LoVo (cell line): ENCODE measurements at regions not wholly inside any gene's neighbourhood (a gene's known extent, or its start where the extent isn't known, plus 50 kb on each side); places are given as distances from the start of the nearest gene placed in this dataset.

Source experiments
- DNase-seq: peaks from one replicate; pipeline ENCODE4 v3.0.0-alpha.2; 2016; ENCODE audit warnings: low spot score

DNA sequence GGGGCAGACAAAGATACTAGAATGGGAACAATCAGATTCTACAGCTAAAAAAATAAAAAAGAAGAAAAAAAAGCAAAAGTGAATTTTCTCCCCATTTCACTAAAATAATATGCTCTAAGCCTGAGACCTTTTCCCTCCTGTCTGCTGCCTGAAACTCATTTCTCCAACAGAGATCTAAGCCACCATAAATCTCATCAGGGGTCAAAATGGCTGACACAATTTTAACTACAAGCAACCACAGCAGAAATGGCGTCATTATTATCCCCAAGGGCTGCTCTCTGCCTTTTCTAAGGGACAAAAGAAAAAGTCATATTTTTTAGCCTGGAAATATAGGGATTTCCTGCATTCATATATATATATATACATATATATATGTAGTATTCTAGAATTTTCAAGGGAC is 183.7 kb upstream of the CAMK1G start:
- DNase-seq = no peak

GRCh38 chr1:209400351-209401220 is 182.9 kb upstream of the CAMK1G start:
- DNase-seq = no peak

GRCh38 chr1:209402697-209403096 is 180.8 kb upstream of the CAMK1G start:
- no peak for DNase-seq

DNA sequence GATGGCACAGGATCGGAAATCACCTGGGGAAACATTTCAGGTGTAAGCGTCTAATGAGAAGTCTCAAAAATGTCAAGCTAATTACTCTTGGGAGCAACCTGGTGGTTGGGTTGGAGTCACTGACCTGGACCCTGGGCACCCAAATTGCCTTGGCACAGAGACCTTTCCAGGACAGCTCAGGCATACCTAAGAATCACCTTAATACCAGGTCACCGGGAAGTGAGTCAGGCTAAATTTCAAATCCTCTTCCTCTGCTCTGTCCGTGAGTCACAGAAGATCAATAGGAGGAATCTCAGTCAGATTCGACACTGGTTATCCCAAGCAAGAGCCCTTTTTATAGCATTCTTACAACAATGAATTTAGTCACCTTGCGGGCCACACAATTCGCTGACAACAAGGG is 179.6 kb upstream of the CAMK1G start:
- DNase-seq = peak; percentile 32

- no peak for DNase-seq
Observed at GRCh38 chr1:209404577-209404976, 178.9 kb upstream of the CAMK1G start.

DNA sequence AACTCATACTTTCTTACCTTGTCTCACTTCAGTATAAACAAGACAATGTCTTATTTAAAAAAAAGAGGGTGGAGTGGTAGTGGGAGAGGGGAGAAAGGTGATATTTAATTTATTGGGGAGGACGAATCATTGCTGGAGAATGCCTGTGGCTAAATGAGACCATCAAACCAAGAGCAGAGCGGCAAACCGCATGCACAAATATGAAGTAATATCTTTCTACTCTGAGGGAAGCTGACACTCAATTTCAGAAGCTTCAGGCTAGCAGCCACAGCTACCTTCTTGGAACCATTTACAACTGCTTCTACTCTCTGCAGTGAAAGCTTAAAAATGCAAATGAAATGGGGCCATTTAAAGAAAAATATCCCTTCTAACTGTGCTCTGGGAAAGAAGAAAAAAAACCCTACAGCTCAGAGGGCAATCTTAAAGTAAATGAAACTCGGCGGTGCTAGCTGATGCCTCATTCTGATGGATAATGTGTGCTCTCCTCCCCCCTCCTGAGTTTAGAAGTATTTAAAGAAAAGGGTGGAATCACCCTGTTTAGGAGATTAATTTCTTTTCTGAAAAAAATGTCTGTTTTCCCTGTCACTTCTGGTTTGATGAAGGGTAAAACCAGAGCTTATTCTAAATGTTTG is 178.2 kb upstream of the CAMK1G start:
- DNase-seq = no peak

DNA sequence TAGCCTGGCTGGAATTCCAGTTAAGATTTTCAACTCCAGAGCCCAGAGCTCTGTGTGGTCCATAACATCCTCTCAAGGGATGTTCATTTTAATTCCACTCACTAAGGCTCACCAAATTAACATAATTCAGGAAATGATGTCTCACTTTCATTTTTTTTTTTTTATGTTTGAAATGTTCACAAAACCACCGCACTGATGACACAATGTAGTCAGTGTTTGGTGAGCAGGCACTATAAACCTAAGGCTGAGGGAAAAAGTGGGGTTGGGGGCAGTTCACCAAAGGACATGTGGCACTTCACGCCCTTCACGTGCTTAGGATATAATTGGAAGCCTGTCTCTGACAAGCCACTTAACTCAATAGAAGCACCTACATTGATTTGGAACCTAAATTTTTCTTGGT is 177.3 kb upstream of the CAMK1G start:
- no peak for DNase-seq

GRCh38 chr1:209406595-209406994 is 176.9 kb upstream of the CAMK1G start:
- no peak for DNase-seq

GRCh38 chr1:209409780-209410179 is 173.7 kb upstream of the CAMK1G start:
- DNase-seq = peak; percentile 34

DNA sequence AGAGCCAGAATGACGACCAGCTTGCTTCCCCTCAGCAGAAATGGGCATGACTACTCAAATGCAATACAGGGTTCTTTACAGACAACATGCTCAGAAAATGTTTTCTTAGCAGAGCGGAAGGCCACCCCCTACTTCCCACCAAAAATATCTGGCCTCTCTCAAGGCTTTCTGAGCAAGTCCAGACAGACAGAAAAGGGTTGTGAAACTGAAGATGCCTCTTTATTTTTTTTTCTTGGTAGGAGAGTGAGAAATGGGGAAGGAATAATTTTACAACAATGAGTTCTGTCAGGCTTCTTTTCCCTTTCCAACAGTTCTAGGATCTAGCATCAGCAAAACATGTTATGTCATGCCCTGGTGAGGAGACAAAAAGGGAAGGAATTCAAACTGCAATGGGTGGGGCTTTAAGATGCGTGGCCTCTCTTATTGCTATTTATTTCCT is 172.0 kb upstream of the CAMK1G start:
- DNase-seq = no peak

GRCh38 chr1:209412036-209412435 is 171.5 kb upstream of the CAMK1G start:
- no peak for DNase-seq

- no peak for DNase-seq
Observed at GRCh38 chr1:209412566-209412965, 170.9 kb upstream of the CAMK1G start.

- DNase-seq = no peak
Observed at GRCh38 chr1:209413062-209413461, 170.5 kb upstream of the CAMK1G start.

DNA sequence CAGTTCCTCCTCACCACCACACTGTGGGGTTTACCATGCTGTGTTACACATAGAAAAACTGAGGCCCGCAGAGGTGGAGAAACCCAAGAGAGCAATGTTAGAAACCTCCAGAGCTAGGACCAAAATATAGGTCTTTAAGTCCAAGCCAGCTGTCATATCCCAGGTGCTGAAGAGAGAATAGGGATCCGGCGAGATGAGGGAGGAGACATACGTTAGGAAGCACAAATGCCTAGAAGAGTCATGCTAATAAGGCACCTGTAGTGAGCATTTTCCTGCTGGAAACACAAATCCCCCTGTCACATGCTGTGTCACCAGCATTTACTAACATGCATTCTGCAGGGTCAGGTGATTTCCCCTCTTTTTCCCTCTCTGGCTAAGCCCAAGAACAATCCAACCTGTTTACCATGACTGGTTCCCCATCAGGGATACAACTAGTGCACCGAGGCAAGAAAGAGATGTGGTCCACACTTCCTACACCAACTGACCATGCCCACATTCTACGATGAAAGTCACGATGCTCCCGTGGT is 168.6 kb upstream of the CAMK1G start:
- no peak for DNase-seq

- peak; percentile 17 for DNase-seq
Observed at GRCh38 chr1:209416039-209416438, 167.5 kb upstream of the CAMK1G start.

DNA sequence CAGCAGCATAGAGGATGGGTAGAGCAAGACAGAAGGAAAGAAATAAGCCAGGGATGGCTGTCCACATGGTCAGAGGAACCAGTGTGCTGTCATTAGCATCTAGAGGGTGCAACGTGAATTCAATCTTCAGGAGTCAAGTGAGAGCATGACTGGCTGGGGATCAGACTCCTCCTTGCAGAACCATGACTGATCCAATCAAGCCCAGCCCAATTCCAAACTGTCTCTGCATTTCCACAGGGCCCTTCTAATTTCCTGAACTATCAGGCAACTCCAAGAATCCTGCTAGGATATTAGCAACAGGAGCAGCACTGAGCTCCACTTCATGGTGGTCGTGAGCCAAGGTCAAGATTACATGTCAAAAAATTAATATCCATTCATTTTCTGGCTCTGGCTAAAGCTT is 166.8 kb upstream of the CAMK1G start:
- no peak for DNase-seq

DNA sequence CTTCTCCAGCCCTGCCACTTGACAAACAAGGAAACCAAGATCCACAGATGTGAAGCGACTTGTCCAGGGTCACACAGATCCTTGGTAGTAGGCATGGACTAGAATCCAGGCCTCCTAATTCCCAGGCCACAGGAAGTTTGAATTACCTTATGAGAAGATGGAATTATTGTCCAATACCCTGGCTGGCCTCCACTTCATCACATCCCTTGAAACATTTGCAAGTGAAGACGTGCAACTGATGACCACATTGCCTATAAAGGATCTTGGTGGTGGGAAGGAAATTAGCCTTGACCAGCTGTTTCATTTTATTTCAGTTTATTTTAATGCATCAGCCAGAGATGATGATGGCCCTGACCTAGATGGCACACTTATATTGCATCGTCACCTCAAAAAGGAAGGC is 165.8 kb upstream of the CAMK1G start:
- no peak for DNase-seq

DNA sequence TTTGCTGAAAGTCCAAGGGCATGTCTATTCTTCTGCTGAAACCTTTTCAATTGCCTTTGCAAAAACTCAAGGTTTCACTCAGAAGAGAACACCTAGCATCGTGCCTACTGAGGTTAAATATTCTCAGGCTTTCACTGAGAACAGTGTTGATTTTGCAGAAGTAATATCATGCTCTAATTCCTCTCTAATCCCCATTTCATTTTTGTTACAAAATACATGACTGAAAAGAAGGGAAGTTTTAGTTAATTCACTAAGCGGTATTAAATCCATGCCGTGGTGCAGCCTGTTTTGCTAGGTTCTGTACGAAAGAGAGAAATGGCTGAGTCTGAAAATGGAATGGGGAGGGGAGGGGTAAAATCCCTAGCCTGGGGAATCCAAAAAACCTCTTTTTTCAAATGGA is 163.2 kb upstream of the CAMK1G start:
- no peak for DNase-seq

GRCh38 chr1:209421186-209421585 is 162.3 kb upstream of the CAMK1G start:
- DNase-seq = no peak

GRCh38 chr1:209421978-209422680 is 161.4 kb upstream of the CAMK1G start:
- no peak for DNase-seq

- no peak for DNase-seq
Observed at GRCh38 chr1:209425959-209426358, 157.6 kb upstream of the CAMK1G start.

DNA sequence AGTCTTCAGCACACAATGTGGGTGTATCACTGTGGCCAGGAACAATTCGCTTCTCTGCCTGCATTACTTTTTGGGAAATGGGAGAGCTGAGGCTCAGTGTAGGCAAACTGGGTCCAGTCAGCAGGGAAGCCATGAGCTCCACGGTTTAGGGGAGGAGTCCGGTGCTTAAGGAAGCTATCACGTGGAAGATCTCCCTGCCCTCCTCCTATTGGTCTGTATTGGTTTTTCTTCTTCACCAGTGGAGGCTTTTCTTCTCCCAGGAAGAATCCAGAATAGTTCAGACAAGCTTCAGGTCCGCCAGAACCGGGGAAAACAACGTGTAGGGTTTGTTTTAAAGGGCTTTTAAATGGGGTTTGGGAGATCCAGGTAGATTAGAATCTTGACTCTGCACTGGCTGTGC is 156.2 kb upstream of the CAMK1G start:
- DNase-seq = no peak

DNA sequence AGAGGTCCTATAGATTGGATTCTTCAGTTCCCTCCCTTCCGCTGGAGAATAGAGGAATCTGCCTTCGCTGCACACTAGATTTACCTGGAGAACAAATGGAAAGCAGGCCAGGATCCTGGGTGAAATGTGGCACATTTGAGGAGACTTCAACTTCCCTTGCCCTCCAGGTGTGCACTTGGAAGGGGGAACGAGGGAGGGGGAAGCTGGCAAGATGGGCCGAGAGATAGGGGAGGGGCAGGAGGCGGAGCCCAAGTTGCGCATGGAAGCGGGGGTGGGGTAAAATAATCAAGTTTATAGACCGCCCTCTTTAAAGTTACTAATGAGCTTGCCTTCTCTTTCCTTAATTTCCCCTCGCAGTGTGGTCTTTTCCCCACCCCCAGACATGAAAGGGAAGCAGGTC is 155.7 kb upstream of the CAMK1G start:
- no peak for DNase-seq
